ENCODE measurements at regions not wholly inside any gene's neighbourhood (a gene's known extent, or its start where the extent isn't known, plus 50 kb on each side); places are given as distances from the start of the nearest gene placed in this dataset.

- DNase-seq (ENCODE audit: low read depth, low spot score) = no peak
These were observed 207.0 kb upstream of the ACO1 start for GRCh38 chr9:32177396-32177795.

DNA sequence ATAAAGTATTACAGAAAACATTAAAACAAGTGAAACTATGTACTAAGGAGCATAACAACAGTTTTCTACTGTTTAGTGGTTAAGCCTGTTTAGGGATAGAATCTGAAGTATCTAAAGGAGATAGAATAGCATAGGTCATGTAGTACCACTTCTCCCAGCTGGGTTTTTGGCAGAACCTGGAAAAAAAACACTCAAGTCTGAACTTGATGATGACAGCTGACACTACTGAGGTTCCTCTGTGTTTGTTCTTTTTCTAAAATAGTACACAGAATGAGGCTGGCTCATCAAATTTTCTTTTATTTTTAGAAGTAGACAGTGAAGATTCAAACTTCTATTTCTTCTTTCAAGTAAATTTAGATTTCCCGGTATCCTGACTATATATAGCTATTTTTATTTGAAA is 203.8 kb upstream of the ACO1 start:
- H3K36me3 ChIP-seq (ENCODE audit: control insufficient read depth in 2 of 2, extremely low read depth in 1 of 2, insufficient read depth in 2 of 2, low read length in 2 of 2) = no peaks in the 10 kb centered on the region
- FAIRE-seq = no peak
- H2AFZ ChIP-seq (ENCODE audit: control insufficient read depth, low read length) = no peak overlapping the region
- no peak overlapping the region for H3K4me2 ChIP-seq (ENCODE audit: control insufficient read depth, extremely low read depth, insufficient read depth, low read depth, low read length)
- no peaks in the 10 kb centered on the region for H3K9me3 ChIP-seq (ENCODE audit: control insufficient read depth, low read depth, low read length)
- dilution Hi-C loops (cut with MboI; ENCODE audit: extremely low pct_ligation_motif_present, low sequenced_read_pairs) = no loop called here
- H3K79me2 ChIP-seq (ENCODE audit: control insufficient read depth, insufficient read depth, low read length) = no peaks in the 10 kb centered on the region
- no peak for TF ChIP-seq EZH2 (IDR thresholded peaks at IDR 0.05; ENCODE audit: low read length)
- no peak for TF ChIP-seq CTCF (optimal IDR thresholded peaks at IDR 0.05 in 1 of 3, IDR thresholded peaks at IDR 0.05 in 1 of 3, conservative IDR thresholded peaks at IDR 0.05 in 1 of 3; ENCODE audit: extremely low read depth in 1 of 3, insufficient read depth in 2 of 3, low read length in 3 of 3)
- H3K27me3 ChIP-seq (ENCODE audit: control insufficient read depth, extremely low read depth, insufficient read depth, low read length) = no peaks in the 10 kb centered on the region
- H3K4me3 ChIP-seq (ENCODE audit: control insufficient read depth in 2 of 3, extremely low read depth in 1 of 3, insufficient read depth in 2 of 3, low read depth in 1 of 3, low read length in 3 of 3) = no peak overlapping the region
- no peak overlapping the region for H3K9ac ChIP-seq (ENCODE audit: control insufficient read depth, extremely low read depth, insufficient read depth, low read length)
- H3K27ac ChIP-seq (ENCODE audit: control insufficient read depth, insufficient read depth, low read length) = no peak overlapping the region
- DNase-seq (ENCODE audit: low read depth, low spot score) = no peak
- no peaks in the 10 kb centered on the region for H3K4me1 ChIP-seq (ENCODE audit: control insufficient read depth, extremely low read depth, insufficient read depth, low read length)
- no peaks in the 10 kb centered on the region for H4K20me1 ChIP-seq (ENCODE audit: control insufficient read depth, extremely low read depth, insufficient read depth, low read length)
- no peaks in the 10 kb centered on the region for H3K9me1 ChIP-seq (ENCODE audit: control insufficient read depth, extremely low read depth, insufficient read depth, low read length)

More at GRCh38 chr9:32177396-32177795, 207.0 kb upstream of the ACO1 start:
- Histone ChIP-seq H3K9me1 (ENCODE audit: control insufficient read depth, extremely low read depth, insufficient read depth, low read length) (no peaks in the 10 kb centered on the region), H3K9ac (ENCODE audit: control insufficient read depth, extremely low read depth, insufficient read depth, low read length) (no peak overlapping the region), H3K27ac (ENCODE audit: control insufficient read depth, insufficient read depth, low read length) (no peak overlapping the region), H3K4me3 (ENCODE audit: control insufficient read depth in 2 of 3, extremely low read depth in 1 of 3, insufficient read depth in 2 of 3, low read depth in 1 of 3, low read length in 3 of 3) (no peak overlapping the region), H3K27me3 (ENCODE audit: control insufficient read depth, extremely low read depth, insufficient read depth, low read length) (no peaks in the 10 kb centered on the region), H3K36me3 (ENCODE audit: control insufficient read depth in 2 of 2, extremely low read depth in 1 of 2, insufficient read depth in 2 of 2, low read length in 2 of 2) (no peaks in the 10 kb centered on the region), H3K4me2 (ENCODE audit: control insufficient read depth, extremely low read depth, insufficient read depth, low read depth, low read length) (no peak overlapping the region), H3K4me1 (ENCODE audit: control insufficient read depth, extremely low read depth, insufficient read depth, low read length) (no peaks in the 10 kb centered on the region), H2AFZ (ENCODE audit: control insufficient read depth, low read length) (no peak overlapping the region), H4K20me1 (ENCODE audit: control insufficient read depth, extremely low read depth, insufficient read depth, low read length) (no peaks in the 10 kb centered on the region), H3K79me2 (ENCODE audit: control insufficient read depth, insufficient read depth, low read length) (no peaks in the 10 kb centered on the region), H3K9me3 (ENCODE audit: control insufficient read depth, low read depth, low read length) (no peaks in the 10 kb centered on the region)
- TF ChIP-seq CTCF (optimal IDR thresholded peaks at IDR 0.05 in 1 of 3, IDR thresholded peaks at IDR 0.05 in 1 of 3, conservative IDR thresholded peaks at IDR 0.05 in 1 of 3; ENCODE audit: extremely low read depth in 1 of 3, insufficient read depth in 2 of 3, low read length in 3 of 3) (no peak), EZH2 (IDR thresholded peaks at IDR 0.05; ENCODE audit: low read length) (no peak)
- no peak for FAIRE-seq
- dilution Hi-C loops (cut with MboI; ENCODE audit: extremely low pct_ligation_motif_present, low sequenced_read_pairs) = no loop called here

All from keratinocyte (primary cell).